Smooth muscle cell (in vitro differentiated cells): ENCODE measurements at regions not wholly inside any gene's neighbourhood (a gene's known extent, or its start where the extent isn't known, plus 50 kb on each side); places are given as distances from the start of the nearest gene placed in this dataset.
A peak's percentile ranks its signal among the peaks of the same experiment; 100 is the strongest.

Experiments used
- DNase-seq: peaks from one replicate; lab custom pipeline; 2025; ENCODE audit not compliant: unreplicated experiment; lab: John Stamatoyannopoulos, UW
- H2AFZ ChIP-seq: fragments of 200-600 bp; sonication (generic); 2 replicates; pipeline ENCODE4 v1.6.0; 2016; ENCODE audit warnings: antibody characterized with exemption, low read depth, mild to moderate bottlenecking
- H3F3A ChIP-seq: fragments of 200-600 bp; sonication (generic); 2 replicates; pipeline ENCODE4 v1.6.0; 2017; ENCODE audit warnings: antibody characterized with exemption, low read depth
- H3K27ac ChIP-seq: fragments of 200-600 bp; sonication (generic); 2 replicates; pipeline ENCODE4 v1.5.1; 2016; ENCODE audit warnings: low read depth, mild to moderate bottlenecking
- H3K27me3 ChIP-seq: fragments of 200-600 bp; sonication (generic); 2 replicates; pipeline ENCODE4 v1.6.1; 2016; ENCODE audit warnings: low read depth, mild to moderate bottlenecking
- H3K36me3 ChIP-seq: fragments of 200-600 bp; sonication (generic); 2 replicates; pipeline ENCODE4 v1.5.1; 2016; ENCODE audit warnings: low read depth
- H3K4me1 ChIP-seq: fragments of 200-600 bp; sonication (generic); 2 replicates; pipeline ENCODE4 v1.5.1; 2016; ENCODE audit warnings: low read depth
- H3K4me2 ChIP-seq: fragments of 200-600 bp; sonication (generic); 2 replicates; pipeline ENCODE4 v1.6.0; 2016; ENCODE audit warnings: mild to moderate bottlenecking
- H3K4me3 ChIP-seq: fragments of 200-600 bp; sonication (generic); 2 replicates; pipeline ENCODE4 v1.5.1; 2016; ENCODE audit warnings: mild to moderate bottlenecking
- H3K79me2 ChIP-seq: fragments of 200-600 bp; sonication (generic); 2 replicates; pipeline ENCODE4 v1.6.0; 2016; ENCODE audit warnings: low read depth, mild to moderate bottlenecking
- H3K9ac ChIP-seq: fragments of 200-600 bp; sonication (generic); 2 replicates; pipeline ENCODE4 v1.6.0; 2016; ENCODE audit warnings: low read depth
- H3K9me3 ChIP-seq: fragments of 200-600 bp; sonication (generic); replicated peaks from 2 replicates; pipeline ENCODE4 v1.5.1; 2016; ENCODE audit warnings: low read depth
- H4K20me1 ChIP-seq: fragments of 200-600 bp; sonication (generic); 2 replicates; pipeline ENCODE4 v1.6.0; 2016; ENCODE audit warnings: low read depth
- WGBS: methylation state at CpG from one replicate; pipeline ENCODE4 v1.1.7; 2016; ENCODE audit warnings: low lambda C conversion rate; 5-methylcytosine and 5-hydroxymethylcytosine counted together
- TF ChIP-seq, protein P1 (sequence below): fragments of 200-600 bp; sonication (generic); IDR thresholded peaks from 2 replicates; pipeline ENCODE4 v1.5.1; 2017; ENCODE audit warnings: borderline replicate concordance, mild to moderate bottlenecking, antibody characterized with exemption; ENCODE audit not compliant: insufficient read depth, poor library complexity, severe bottlenecking

- WGBS = 62% methylated on average over 27 of the region's 27 CpGs
- no peak overlapping the region for H3K27ac ChIP-seq
- H3F3A ChIP-seq = no peaks in the 10 kb centered on the region
- H3K36me3 ChIP-seq = no peaks in the 10 kb centered on the region
- H3K4me3 ChIP-seq = no peak overlapping the region
- peaks cover 46% of the 10 kb centered on the region for H3K27me3 ChIP-seq
- H4K20me1 ChIP-seq = no peaks in the 10 kb centered on the region
- peak overlapping the region; percentile 9 for H2AFZ ChIP-seq
- H3K9ac ChIP-seq = no peak overlapping the region
- no peaks in the 10 kb centered on the region for H3K9me3 ChIP-seq
- TF ChIP-seq, protein P1, sequence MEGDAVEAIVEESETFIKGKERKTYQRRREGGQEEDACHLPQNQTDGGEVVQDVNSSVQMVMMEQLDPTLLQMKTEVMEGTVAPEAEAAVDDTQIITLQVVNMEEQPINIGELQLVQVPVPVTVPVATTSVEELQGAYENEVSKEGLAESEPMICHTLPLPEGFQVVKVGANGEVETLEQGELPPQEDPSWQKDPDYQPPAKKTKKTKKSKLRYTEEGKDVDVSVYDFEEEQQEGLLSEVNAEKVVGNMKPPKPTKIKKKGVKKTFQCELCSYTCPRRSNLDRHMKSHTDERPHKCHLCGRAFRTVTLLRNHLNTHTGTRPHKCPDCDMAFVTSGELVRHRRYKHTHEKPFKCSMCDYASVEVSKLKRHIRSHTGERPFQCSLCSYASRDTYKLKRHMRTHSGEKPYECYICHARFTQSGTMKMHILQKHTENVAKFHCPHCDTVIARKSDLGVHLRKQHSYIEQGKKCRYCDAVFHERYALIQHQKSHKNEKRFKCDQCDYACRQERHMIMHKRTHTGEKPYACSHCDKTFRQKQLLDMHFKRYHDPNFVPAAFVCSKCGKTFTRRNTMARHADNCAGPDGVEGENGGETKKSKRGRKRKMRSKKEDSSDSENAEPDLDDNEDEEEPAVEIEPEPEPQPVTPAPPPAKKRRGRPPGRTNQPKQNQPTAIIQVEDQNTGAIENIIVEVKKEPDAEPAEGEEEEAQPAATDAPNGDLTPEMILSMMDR = no peak
- no peak for DNase-seq
- no peaks in the 10 kb centered on the region for H3K79me2 ChIP-seq
- H3K4me1 ChIP-seq = no peaks in the 10 kb centered on the region
- peak overlapping the region; percentile 38 for H3K4me2 ChIP-seq
Observed at GRCh38 chr6:165849534-165850430, 186.7 kb upstream of the PDE10A start.

- no peak for DNase-seq
- TF ChIP-seq, protein P1 = peak; percentile 17
- no peak overlapping the region for H3K9ac ChIP-seq
- H3K27ac ChIP-seq = no peak overlapping the region
- H3K27me3 ChIP-seq = peaks cover 29% of the 10 kb centered on the region
- no peaks in the 10 kb centered on the region for H3K79me2 ChIP-seq
- no peaks in the 10 kb centered on the region for H3K36me3 ChIP-seq
- H3K4me1 ChIP-seq = no peaks in the 10 kb centered on the region
- no peaks in the 10 kb centered on the region for H3F3A ChIP-seq
- no peak overlapping the region for H2AFZ ChIP-seq
- H3K4me2 ChIP-seq = peak overlapping the region; percentile 8
- H3K9me3 ChIP-seq = no peaks in the 10 kb centered on the region
- H3K4me3 ChIP-seq = no peak overlapping the region
- H4K20me1 ChIP-seq = no peaks in the 10 kb centered on the region
- 75% methylated on average over 11 of the region's 11 CpGs for WGBS
Observed at GRCh38 chr6:165848086-165848426, 185.0 kb upstream of the PDE10A start.

GRCh38 chr6:165847407-165848085, 184.5 kb upstream of the PDE10A start:
- no peak overlapping the region for H3K27ac ChIP-seq
- H3K9me3 ChIP-seq = no peaks in the 10 kb centered on the region
- no peaks in the 10 kb centered on the region for H3K36me3 ChIP-seq
- no peak for DNase-seq
- H3F3A ChIP-seq = no peaks in the 10 kb centered on the region
- H3K27me3 ChIP-seq = peaks cover 24% of the 10 kb centered on the region
- TF ChIP-seq, protein P1 = no peak
- H3K79me2 ChIP-seq = no peaks in the 10 kb centered on the region
- no peak overlapping the region for H3K4me3 ChIP-seq
- H3K4me2 ChIP-seq = peak overlapping the region; percentile 8
- H4K20me1 ChIP-seq = no peaks in the 10 kb centered on the region
- H3K9ac ChIP-seq = no peak overlapping the region
- H3K4me1 ChIP-seq = no peaks in the 10 kb centered on the region
- 58% methylated on average over 14 of the region's 14 CpGs for WGBS
- no peak overlapping the region for H2AFZ ChIP-seq
